Activated T-cell treated with anti-CD3 and anti-CD28 coated beads for 4 hours (primary cell): ENCODE measurements at regions not wholly inside any gene's neighbourhood (a gene's known extent, or its start where the extent isn't known, plus 50 kb on each side); places are given as distances from the start of the nearest gene placed in this dataset.

Experiments used
- DNase-seq: peaks from one replicate; pipeline ENCODE4 v3.0.0-alpha.2; 2020

DNA sequence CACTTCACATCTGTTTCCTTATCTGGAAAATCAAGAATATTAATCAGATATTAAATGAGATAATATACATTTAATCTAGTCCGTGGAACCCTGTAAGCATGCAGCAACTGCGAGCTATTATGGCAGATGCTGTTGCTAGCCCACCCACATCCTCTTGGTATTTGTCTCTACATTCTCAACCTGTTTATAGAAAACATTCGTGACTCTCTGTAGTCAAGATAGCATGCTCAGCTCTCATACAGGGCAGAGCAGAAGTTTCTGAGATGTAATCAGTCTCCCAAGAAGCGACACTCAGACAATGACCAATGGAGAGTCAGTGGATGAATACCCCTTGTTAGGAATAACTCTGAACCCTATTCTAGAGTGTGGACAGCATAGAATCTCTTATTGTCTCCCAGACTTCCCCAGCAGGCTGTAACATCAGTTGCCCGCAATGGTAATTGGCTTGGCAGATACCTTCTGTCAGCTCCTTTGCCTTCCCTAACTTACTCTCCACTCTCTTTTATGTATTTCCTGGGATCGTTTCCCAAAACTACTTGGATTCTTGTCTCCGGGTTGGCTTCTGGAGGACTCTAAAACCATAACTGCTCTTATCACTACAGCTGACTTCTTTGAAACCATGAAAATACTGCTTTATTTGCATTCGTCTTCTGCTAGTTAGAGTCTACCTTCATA is 400.7 kb upstream of the TNP1 start:
- DNase-seq = no peak

DNA sequence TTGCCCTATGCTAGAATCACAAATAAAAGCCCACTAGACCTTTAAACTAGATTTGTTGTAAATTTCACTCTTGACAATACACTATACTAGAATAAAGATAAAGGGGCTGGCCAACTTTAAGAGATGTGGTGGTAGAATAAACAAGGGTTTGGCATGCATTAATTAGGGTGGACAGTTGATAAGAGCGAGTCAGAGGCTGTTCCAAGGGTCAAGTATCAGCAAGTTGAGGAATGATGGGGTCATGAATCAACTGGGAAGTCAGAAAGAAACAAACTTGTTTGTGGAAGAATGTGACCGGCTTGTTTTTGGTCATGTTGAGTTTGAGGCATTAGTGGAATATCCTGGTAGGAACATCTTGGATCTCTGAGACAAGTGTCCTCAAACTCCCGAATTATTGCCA is 398.3 kb upstream of the TNP1 start:
- DNase-seq = no peak

DNA sequence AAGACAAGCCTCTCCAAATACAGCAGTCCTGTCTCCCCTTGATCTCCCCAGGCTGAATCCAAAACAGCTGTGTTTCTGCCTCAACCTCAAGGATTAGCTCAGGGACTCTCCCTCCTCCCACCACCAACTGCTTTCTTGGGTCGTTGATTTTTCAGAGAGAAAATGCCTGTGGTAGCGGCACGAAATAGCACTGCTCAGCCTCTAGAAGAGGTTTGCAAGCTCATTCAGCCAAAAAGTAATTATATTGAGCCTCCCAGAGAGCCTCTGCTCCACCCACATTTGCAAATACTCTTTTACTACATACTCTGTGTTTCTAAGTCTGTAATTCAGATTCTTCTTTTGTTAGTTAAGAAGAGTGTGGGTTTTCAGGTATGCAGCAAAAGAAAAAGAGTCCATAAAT is 396.4 kb upstream of the TNP1 start:
- DNase-seq = no peak

DNA sequence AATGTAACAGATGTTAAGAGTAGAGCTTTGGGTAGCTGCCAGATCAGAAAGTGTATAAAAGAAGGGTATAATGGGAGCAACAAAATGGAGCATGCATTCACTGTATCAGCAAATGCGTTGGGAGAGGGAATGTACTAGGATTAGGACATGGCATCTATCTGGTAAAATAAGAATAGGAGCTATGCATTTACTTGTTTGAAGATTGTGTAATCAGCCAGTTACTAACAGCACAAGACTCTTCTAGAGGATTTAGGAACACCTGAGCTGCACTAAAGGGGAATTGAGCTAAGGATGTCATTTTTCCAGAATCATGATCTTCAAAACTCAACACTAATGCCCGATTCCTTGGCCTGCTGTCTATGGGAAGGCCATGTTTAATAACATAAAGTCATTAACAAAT is 394.2 kb upstream of the TNP1 start:
- DNase-seq = no peak

DNA sequence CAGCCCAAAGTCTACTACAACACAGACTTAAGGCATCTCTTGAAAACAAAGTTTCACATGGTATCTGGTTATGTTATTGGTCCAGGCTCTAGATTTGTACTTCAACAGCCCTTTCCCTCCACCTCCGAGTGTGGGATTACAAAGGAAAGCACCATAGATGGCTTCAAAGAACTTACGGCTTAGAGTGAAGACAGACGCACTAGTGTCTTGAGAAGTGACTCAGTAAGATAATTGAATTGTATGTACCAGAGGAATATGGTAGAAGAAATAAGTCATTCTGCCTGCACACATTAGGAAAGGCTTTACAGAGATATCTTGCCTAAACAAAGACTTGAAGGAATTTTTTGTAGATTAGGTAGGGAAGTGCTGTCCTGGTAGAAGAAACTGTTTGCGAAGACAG is 392.3 kb upstream of the TNP1 start:
- no peak for DNase-seq

DNA sequence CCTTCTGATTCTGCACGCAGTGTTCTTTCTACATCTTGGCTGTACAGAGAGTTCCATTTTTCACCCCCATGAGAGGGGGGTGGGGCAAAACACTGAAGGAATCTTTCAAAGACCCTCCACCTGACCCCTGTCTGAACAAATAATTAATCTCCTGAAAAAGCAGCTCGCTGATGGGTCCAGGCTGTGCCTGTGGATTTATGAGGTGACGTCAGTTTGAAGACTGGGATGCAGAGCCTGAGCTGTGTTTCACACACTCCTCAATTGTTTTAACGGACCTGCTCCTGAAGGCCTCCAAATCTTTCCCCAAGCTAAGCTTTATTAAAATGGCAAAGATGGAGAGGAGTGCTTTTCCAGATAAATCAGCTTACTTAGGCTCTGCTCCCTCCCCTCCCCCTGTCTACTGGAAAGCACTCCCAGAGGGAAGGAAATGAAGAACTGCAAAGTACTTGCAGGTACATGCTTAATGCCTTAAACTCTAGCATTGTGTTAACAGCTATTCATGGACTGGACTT is 390.2 kb upstream of the TNP1 start:
- no peak for DNase-seq

DNA sequence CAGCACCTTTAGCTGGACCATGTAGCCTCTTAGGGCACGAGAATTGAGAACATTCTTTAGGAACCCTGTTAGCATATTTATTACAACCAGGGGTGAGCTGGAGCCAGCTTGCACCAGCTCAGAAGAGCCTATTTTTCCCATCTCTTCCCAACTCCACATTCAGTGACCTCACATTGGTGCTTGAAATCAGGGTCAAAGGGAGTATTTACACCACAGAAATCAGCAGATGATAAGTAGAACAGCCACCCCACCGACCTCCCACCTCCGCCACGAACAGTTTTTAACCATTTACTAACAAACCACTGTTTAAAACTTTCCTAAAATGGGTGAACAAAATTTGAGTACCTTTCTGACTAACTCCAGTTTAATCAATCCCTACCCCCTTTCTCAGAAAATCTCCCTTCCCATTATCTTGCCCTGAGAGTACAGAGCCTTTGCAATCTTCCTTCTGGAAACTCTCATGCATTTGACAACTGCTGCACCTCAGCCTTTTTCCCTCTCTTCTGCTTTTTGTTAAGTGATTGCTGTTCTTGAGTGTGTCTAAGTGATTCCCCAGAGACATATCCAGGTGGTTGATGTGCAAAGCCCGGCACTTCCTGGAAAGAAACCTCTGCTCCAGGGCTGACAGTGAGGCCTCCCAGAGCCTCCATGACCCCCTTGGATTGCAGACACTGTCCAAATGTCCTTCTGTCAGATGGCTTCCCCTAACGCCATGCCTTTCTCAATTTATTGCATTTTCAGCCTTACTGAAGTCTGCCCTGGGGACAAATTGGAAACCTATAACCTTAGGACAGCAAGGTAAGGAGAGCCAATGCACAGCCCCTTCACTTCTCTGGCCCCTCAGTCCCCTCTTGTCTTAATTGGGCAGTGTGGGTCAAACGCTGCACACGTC is 389.5 kb upstream of the TNP1 start:
- no peak for DNase-seq

DNA sequence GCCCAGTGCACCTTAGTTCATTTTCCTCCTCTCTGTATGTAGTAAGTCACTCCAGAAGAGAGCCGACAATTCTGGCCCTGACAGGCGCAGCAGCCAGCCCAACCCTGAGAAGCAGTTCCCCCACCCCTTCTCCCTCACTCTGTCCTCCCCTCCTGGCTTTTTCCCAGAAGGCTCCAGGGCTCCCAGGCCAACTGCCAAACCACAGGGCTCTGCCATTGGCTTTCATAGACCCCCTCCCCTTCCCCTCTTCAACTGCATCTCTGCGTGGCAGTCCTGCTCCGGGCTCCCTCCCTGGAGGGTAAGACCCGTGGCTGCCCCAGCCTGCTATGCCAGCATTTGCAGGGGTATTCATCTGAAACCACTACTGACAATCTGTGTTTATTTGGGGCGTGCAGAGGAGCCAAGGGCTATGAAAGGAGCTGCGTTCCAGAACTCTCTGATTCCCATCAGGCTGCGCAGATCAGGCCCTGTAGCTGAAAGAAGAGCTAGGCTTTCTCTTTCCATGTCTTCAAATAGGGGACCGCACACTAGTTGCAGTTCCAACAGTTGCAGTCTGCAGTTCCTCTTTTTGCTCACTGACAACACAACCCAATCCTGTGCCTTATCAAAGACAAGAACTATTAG is 388.6 kb upstream of the TNP1 start:
- no peak for DNase-seq

DNA sequence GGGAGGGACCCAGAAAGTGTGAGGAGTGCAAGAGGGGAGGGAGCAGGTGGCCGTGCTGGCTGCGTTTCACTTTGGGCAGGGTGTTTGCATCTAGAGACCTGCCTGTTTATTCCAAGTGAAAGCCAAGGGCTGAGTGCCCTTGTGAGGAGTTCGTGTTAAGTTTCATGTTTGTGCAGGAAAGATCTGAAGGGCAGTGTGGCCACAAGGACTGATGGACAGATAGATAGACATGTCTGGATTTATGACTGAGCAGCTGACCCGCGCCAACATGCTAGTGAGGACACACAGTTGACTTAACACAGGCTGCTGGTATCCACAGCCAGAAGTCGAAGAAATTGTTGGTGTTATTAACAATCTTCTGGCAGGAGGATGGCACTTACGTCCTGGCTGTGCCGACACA is 387.6 kb upstream of the TNP1 start:
- no peak for DNase-seq

DNA sequence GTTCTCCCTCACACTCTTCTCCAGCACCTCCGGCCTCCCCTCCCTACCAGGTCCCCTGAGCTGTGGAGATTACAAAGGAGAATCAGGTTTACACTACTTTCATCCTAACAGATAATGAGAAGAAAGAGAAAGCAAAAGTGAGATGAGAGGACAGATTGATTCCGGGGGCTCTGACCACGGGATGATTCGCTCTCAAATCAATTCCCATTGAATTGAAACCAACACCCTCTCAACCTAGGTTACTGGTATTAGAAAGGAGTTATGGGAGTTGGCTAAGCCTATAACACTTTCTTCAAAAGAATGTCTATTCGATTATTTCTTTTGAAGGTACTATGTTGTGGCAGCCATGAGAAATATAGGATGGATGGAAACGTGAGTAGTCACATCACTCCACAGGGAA is 386.2 kb upstream of the TNP1 start:
- DNase-seq = no peak

DNA sequence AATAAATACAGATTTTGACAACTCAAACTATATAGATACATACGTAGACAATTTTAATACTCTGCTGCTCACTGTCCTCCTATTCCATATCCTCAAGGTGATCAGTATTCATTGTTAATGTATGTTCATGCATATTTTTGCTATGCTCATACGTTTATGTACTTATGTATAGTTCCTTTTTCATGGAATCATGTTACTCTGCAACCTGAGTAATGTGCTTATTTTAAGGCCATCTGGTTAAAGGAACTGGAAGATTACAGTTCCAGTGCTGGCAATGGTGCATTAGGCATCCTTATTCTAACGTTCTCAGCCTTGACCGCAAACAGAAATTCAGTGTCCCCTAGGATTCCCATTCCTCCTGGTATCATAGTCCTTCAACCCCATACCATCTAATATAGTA is 385.0 kb upstream of the TNP1 start:
- DNase-seq = no peak

DNA sequence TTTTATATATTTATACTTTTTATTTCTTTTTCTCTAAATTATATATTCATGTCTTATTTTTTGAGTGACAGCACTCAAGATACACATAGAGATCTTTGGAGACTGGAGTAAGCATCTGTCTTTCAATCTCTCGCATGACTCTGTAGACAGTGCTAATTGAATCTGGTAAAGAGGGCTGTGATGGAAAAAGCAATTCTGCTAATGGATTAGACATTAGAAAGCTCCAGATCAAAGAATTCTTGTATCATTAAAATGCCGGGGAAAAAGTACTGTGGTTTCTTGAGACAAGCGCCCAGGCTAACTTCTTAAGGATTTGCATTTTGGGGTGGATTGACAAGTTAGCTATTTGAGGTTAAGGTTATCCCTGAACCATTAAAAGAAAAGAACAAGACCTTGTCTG is 383.1 kb upstream of the TNP1 start:
- DNase-seq = no peak

DNA sequence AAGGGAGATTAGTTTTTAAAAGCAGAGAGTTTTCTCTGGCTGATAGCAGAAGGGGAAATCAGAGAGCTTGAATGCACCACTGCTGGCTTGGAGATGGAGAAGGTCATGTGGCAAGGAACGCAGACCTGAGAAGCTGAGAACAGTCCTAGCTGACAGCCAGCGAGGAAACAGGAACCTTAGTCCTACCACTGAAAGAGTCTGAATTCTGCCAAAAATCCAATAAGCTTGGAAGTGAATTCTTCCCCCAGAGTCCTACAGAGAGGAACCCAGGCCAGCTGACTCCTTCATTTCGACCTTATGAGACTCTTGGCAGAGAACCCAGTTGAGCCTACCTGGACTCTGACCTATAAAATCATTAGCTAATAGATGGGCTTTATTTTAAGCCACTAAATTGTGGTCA is 371.9 kb upstream of the TNP1 start:
- DNase-seq = no peak

DNA sequence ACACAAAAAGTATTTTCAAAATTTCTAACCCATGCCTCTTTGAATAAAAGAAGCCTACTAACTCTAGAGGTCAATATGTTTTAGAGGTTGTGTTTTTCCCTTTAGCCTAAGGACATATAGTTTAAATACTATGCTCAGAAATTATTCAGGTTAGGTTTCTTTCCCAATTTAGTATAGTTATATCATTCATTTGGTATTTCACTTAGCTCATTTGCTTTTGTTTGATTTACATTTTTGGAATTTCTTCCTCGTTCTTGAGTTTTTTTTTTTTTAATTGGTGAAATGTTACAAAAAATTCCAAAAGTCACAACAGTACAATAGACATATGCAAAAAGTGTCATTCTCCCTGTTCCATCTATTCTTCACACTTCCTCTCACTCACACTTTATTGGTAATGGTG is 371.3 kb upstream of the TNP1 start:
- DNase-seq = no peak

DNA sequence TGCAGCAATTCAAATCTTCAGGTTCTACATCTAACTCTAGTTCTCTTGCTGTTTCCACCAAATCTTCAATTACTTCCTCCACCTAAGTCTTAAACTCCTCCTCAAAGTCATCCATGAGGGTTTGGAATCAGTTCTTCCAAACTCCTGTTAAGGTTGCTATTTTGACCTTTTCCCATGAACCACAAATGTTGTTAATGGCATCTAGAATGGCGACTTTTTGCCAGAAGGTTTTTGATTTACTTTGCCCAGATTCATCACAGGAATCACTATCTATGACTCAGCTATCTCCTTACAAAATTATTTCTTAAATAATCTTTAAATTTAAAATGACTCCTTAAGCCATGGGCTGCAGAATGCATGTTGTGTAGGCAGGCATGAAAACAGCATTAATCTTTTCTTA is 368.9 kb upstream of the TNP1 start:
- DNase-seq = no peak

DNA sequence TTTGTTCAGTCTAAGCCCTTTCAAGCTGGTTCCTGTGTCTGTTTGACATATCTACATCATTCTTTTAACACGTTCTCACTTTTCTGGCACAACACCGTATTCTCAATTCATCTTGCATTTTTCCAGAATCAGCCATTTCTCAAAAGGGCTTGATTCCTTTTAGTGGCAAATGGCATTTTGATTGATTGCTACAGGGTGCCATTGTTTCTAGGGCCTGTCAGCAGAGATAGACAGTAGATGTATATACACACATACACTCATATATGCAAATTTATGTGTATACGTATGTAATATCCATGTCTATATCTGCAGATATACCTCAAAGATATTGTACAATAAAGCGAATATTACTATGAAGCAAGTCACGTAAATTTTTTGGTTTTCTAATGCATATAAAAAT is 367.9 kb upstream of the TNP1 start:
- no peak for DNase-seq

DNA sequence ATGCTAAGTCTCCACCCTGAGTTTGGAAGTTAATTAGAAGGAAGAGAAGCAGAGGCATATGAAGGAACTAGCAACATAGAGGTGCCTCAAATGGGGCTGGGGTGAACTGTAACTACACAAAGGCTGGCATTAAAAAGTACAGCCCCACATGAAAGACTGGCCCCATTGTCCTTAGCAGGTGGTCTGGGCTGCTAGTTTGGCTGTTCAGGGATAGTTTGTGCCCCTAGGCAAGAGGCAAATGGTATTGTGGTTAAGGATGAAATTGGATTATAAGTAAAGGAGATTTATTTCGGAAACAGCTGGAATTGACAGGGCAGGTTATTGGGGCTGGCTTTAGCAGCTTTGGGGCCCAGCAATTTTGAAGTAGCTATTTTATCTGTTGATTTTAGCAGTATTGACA is 365.7 kb upstream of the TNP1 start:
- DNase-seq = no peak

DNA sequence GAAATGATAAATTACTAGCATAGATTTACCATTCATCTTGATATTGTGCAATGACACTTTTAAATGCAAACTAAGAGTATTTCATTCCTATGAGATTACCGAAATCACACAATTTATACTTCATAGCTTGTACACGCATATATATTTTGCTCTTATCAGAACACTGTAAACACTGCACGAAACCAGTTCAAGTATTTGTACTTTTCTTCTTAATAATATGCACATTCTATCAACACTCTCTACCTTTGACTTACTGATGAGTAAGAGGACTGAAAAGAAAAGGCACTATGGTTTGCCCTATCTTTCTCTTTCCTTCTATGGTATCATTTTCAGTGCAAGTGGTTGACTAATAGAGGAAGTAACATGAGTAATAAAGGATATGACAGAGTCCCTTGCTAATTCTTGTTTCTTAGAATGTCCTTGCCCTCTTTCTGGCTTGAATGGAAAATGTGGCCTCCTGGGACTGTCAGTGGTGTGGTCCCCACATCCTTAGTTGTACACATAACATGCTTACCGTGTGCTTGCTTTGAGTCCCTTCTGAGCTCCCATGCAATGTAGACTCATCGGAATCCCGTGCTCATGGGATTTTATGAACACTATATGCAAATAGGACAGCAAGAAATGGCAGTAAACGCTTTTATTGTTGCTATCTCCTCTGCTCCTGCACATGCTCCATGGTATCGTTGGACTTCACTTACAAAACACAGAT is 363.5 kb upstream of the TNP1 start:
- DNase-seq = no peak

DNA sequence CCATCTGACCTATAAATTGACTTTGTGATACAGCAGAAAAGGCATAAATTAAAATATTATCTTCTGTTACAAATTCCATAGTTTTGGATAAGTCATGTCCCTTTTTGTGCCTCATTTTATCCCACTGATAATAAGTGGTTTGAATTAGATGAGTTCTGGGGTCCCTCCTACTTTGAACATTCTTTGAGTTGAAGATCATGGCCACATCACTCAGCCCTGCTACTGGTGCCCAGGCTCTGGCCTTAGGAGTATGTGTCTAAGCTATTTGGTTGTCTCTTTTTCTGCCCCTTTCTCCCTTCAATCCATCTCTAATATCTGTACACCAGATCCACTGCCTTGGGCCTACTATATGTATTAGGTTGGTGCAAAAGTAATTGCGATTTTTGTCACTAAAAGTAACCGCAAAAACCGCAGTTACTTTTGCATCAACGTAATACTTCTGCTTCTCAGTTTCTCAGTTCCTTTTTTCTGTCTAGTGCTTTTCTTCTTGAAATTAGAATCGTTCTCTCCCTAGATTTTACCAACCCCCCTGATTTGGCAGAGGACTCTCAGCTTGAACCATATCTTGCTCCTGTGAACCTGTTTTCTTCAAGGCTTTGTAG is 362.5 kb upstream of the TNP1 start:
- no peak for DNase-seq

DNA sequence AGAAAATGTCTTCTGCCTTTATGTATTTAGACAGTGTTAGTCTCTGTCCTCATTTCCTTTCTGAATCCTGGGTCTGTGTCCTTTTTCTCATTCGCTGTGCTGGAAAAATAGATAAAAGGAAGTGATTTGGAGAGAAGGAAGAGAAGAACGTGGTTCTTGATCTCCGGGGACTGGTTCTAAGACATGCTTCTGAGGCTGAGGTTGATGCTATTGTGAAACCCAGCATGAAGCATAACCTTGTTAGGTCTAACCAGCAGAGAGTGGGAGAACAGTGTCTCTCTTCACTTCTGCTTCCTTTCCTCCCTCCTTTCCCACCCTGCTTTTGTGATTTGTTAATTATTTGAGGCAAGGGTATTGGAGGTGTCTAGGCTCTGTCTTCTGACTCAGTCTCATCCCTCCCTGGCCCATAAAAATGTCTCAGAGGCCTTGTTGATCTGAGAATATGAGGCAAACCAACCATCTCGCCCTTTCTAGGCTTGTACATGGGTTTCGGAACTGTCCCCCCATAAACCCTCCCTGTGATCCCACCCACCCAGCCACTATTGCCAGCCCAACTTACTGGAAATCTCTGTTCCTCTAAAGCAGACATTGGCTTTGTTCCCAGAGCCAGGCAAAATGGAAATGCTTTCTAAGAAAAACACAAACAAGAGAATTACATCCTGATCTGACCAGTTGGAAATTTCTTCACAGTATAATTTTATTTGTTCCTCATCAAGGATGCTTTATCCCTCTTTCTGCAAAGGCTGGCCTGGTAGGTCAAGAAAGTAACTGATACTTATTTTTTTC is 360.6 kb upstream of the TNP1 start:
- no peak for DNase-seq

DNA sequence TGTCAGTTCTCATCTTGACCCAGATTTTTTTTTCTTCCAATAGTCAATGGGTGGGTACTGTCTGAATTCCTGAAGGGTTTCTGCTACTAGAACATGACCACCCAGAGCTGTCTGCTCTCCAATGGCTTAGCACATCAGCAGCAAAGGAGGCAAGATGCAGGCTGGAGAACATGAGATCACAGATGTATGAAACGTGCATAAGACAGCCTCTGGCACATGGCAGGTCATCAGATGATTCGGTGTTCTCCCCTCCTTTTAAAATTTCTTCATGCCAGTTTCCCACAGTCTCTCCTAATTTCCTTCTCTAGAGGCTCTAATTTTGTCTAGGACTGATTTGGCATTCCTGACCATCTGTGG is 359.3 kb upstream of the TNP1 start:
- no peak for DNase-seq
